Testis (tissue), 2 donors: ENCODE measurements at regions not wholly inside any gene's neighbourhood (a gene's known extent, or its start where the extent isn't known, plus 50 kb on each side); places are given as distances from the start of the nearest gene placed in this dataset.

ENCODE experiments used
- CTCF ChIP-seq, 3 experiments: fragments of 450-650 bp in 2 of 3; fragments of 200-600 bp in 1 of 3; sonication (generic) in 1 of 3; IDR thresholded peaks; one replicate each; pipeline ENCODE4 v1.5.1; 2016 to 2019; ENCODE audit warnings: antibody characterized with exemption in 3 of 3, mild to moderate bottlenecking in 2 of 3, moderate library complexity in 1 of 3
- POLR2A ChIP-seq: fragments of 450-650 bp; IDR thresholded peaks from one replicate; pipeline ENCODE4 v1.6.1; 2017; ENCODE audit warnings: antibody characterized with exemption, mild to moderate bottlenecking, moderate library complexity

GRCh38 chr18:34650121-34650545 is 60.0 kb upstream of the DTNA start:
- TF ChIP-seq CTCF (IDR thresholded peaks at IDR 0.05) (no peak), POLR2A (no peak)
